Spinal cord (tissue), 9 donors: ENCODE measurements at regions not wholly inside any gene's neighbourhood (a gene's known extent, or its start where the extent isn't known, plus 50 kb on each side); places are given as distances from the start of the nearest gene placed in this dataset.

Source experiments
- DNase-seq, 6 donors: peaks; one replicate each; pipeline versions ENCODE4 v3.0.0 to v3.0.0-alpha.2; 2013 to 2015; ENCODE audit warnings: low spot score in 6 of 6, low read depth in 4 of 6
- H3K27ac ChIP-seq: one replicate; pipeline ENCODE4 v1.5.1; 2013; ENCODE audit warnings: low read depth, low read length, control low read depth
- H3K27me3 ChIP-seq: one replicate; pipeline ENCODE4 v1.6.1; 2013; ENCODE audit warnings: low read length; ENCODE audit not compliant: control insufficient read depth, insufficient read depth
- H3K36me3 ChIP-seq: one replicate; pipeline ENCODE4 v1.6.1; 2013; ENCODE audit warnings: low read length; ENCODE audit not compliant: control insufficient read depth, insufficient read depth
- H3K4me1 ChIP-seq: one replicate; pipeline ENCODE4 v1.6.1; 2013; ENCODE audit warnings: low read length; ENCODE audit not compliant: control insufficient read depth, insufficient read depth
- H3K4me3 ChIP-seq: one replicate; pipeline ENCODE4 v1.5.1; 2013; ENCODE audit warnings: low read depth, low read length, control low read depth
- H3K9me3 ChIP-seq: one replicate; pipeline ENCODE4 v1.6.1; 2013; ENCODE audit warnings: low read length; ENCODE audit not compliant: control insufficient read depth, insufficient read depth
- WGBS: methylation state at CpG from one replicate; pipeline ENCODE4 v1.1.5; 2013; ENCODE audit warnings: missing lambda C conversion rate; ENCODE audit not compliant: insufficient coverage; 5-methylcytosine and 5-hydroxymethylcytosine counted together
- donor health status: healthy.

DNA sequence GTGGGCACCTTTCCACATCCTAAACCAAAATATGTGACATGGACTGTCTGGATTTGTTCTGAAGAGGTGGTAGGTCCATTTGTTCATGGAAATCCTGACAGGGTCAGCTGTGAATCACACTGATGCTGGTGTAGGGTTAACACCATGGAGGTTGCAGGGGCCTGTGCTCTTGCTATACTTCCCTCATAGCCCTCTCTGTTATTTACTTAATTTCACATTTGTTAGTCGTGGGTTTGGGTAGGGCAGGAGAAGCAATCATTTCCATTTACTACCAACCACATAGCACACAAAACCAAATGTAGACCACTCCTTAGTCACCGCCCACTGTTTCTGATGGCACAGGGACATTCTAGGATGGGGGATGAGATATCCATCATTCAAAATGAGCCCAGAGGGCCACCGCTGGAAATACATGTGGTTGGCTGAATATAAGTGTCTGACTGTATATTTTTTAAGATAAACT, 61.8 kb upstream of the POU2F1 start:
- Histone ChIP-seq H3K36me3 (no peaks in the 10 kb centered on the region), H3K27ac (no peak overlapping the region), H3K9me3 (no peaks in the 10 kb centered on the region), H3K4me1 (no peaks in the 10 kb centered on the region), H3K27me3 (no peaks in the 10 kb centered on the region), H3K4me3 (no peak overlapping the region)
- WGBS, result no CpG with 5 or more reads among the region's 3 CpGs
- no peak for DNase-seq

GRCh38 chr1:167159782-167160181, 60.9 kb upstream of the POU2F1 start:
- Histone ChIP-seq H3K9me3 (no peaks in the 10 kb centered on the region), H3K27ac (no peak overlapping the region)
- WGBS, result 100% methylated on average over 3 of the region's 5 CpGs

DNA sequence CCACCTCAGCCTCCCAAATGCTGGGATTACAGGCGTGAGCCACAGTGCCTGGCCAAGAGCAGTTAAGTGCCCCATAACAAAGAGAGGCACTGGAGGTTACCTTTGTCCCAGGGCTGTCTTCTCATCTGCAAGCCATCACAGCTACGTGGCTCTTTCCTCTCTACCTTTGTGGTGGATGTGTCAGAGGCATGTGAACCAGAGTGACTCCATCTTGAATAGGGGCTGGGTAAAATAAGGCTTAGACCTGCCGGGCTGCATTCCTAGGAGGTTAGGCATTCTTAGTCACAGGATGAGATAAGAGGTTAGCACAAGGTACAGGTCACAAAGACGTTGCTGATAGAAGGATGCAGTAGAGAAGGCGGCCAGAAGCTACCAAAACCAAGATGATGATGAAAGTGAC, 59.4 kb upstream of the POU2F1 start:
- no peak overlapping the region for H3K27ac ChIP-seq

More at GRCh38 chr1:167159782-167160181, 60.9 kb upstream of the POU2F1 start:
- H3K4me1 ChIP-seq, result no peaks in the 10 kb centered on the region
- DNase-seq, result no peak
- no peak overlapping the region for H3K4me3 ChIP-seq
- no peaks in the 10 kb centered on the region for H3K27me3 ChIP-seq
- no peaks in the 10 kb centered on the region for H3K36me3 ChIP-seq

GRCh38 chr1:167161762-167162161, 58.9 kb upstream of the POU2F1 start:
- no peak overlapping the region for H3K27ac ChIP-seq
- no peak overlapping the region for H3K4me3 ChIP-seq
- peaks cover 6% of the 10 kb centered on the region for H3K4me1 ChIP-seq
- 88% methylated on average over 4 of the region's 4 CpGs for whole genome bisulfite sequencing
- no peaks in the 10 kb centered on the region for H3K36me3 ChIP-seq
- no peaks in the 10 kb centered on the region for H3K9me3 ChIP-seq
- no peak for DNase-seq
- no peaks in the 10 kb centered on the region for H3K27me3 ChIP-seq

More for the DNA sequence above, 59.4 kb upstream of the POU2F1 start:
- Histone ChIP-seq H3K27me3 (no peaks in the 10 kb centered on the region), H3K4me3 (no peak overlapping the region), H3K9me3 (no peaks in the 10 kb centered on the region), H3K4me1 (peaks cover 3% of the 10 kb centered on the region), H3K36me3 (no peaks in the 10 kb centered on the region)
- WGBS, result 80% methylated on average over 3 of the region's 5 CpGs
- DNase-seq, result no peak

GRCh38 chr1:167165219-167165618, 55.5 kb upstream of the POU2F1 start:
- H3K27ac ChIP-seq, result no peak overlapping the region
- DNase-seq, result no peak
- H3K4me1 ChIP-seq, result peaks cover 6% of the 10 kb centered on the region
- no peak overlapping the region for H3K4me3 ChIP-seq
- no peaks in the 10 kb centered on the region for H3K36me3 ChIP-seq
- no CpG with 5 or more reads among the region's 2 CpGs for WGBS
- no peaks in the 10 kb centered on the region for H3K27me3 ChIP-seq
- no peaks in the 10 kb centered on the region for H3K9me3 ChIP-seq

GRCh38 chr1:167165948-167166689, 54.6 kb upstream of the POU2F1 start:
- Histone ChIP-seq H3K4me1 (peaks cover 6% of the 10 kb centered on the region), H3K27me3 (no peaks in the 10 kb centered on the region), H3K4me3 (no peak overlapping the region), H3K27ac (no peak overlapping the region), H3K9me3 (no peaks in the 10 kb centered on the region), H3K36me3 (no peaks in the 10 kb centered on the region)
- WGBS, result 5% methylated on average over 3 of the region's 14 CpGs
- DNase-seq, result peak in 4 of 6 donors; percentile 31 to 91 (median 66)

- no peaks in the 10 kb centered on the region for H3K27me3 ChIP-seq
- DNase-seq, result peak in 2 of 6 donors; percentile 66 to 91
- H3K27ac ChIP-seq, result no peak overlapping the region
- no peaks in the 10 kb centered on the region for H3K36me3 ChIP-seq
- H3K9me3 ChIP-seq, result no peaks in the 10 kb centered on the region
- H3K4me3 ChIP-seq, result no peak overlapping the region
- peaks cover 6% of the 10 kb centered on the region for H3K4me1 ChIP-seq
- WGBS, result no CpG with 5 or more reads among the region's 1 CpG
Measured at GRCh38 chr1:167166690-167167075, 54.0 kb upstream of the POU2F1 start.

DNA sequence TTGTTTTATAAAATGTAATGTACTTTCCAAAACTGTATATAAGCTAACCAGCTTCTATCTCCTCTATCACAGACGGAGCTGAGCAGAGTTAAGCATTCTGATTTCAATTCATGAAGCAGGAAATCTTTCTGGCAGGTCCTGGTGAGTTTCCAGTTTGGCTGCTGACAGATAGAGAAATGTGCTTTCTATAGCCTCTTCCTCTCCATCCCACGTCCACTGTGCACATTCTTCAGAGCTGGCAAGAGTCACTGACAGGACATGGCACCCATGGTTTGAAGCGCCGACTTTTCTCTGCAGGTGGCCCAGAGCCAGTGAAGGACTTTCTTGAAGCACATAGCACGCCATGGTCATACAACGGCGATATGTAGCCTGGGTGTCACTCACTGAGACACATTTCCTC, 52.3 kb upstream of the POU2F1 start:
- peaks cover 6% of the 10 kb centered on the region for H3K4me1 ChIP-seq
- no peak overlapping the region for H3K4me3 ChIP-seq
- no peaks in the 10 kb centered on the region for H3K9me3 ChIP-seq
- H3K36me3 ChIP-seq, result no peaks in the 10 kb centered on the region
- no peaks in the 10 kb centered on the region for H3K27me3 ChIP-seq
- H3K27ac ChIP-seq, result no peak overlapping the region
- peak in 2 of 6 donors; percentile 6 to 80 for DNase-seq
- WGBS, result 47% methylated on average over 4 of the region's 7 CpGs

GRCh38 chr1:167169642-167170041, 51.0 kb upstream of the POU2F1 start:
- Histone ChIP-seq H3K9me3 (no peaks in the 10 kb centered on the region), H3K27me3 (no peaks in the 10 kb centered on the region), H3K27ac (no peak overlapping the region), H3K36me3 (no peaks in the 10 kb centered on the region), H3K4me3 (no peak overlapping the region), H3K4me1 (peaks cover 6% of the 10 kb centered on the region)
- no peak for DNase-seq
- WGBS, result no CpG with 5 or more reads among the region's 2 CpGs
